Smooth muscle cell (in vitro differentiated cells): ENCODE measurements at regions not wholly inside any gene's neighbourhood (a gene's known extent, or its start where the extent isn't known, plus 50 kb on each side); places are given as distances from the start of the nearest gene placed in this dataset.

ENCODE experiments used
- DNase-seq: peaks from one replicate; lab custom pipeline; 2025; ENCODE audit not compliant: unreplicated experiment; lab: John Stamatoyannopoulos, UW
- H2AFZ ChIP-seq: fragments of 200-600 bp; sonication (generic); 2 replicates; pipeline ENCODE4 v1.6.0; 2016; ENCODE audit warnings: antibody characterized with exemption, low read depth, mild to moderate bottlenecking
- H3F3A ChIP-seq: fragments of 200-600 bp; sonication (generic); 2 replicates; pipeline ENCODE4 v1.6.0; 2017; ENCODE audit warnings: antibody characterized with exemption, low read depth
- H3K27ac ChIP-seq: fragments of 200-600 bp; sonication (generic); 2 replicates; pipeline ENCODE4 v1.5.1; 2016; ENCODE audit warnings: low read depth, mild to moderate bottlenecking
- H3K27me3 ChIP-seq: fragments of 200-600 bp; sonication (generic); 2 replicates; pipeline ENCODE4 v1.6.1; 2016; ENCODE audit warnings: low read depth, mild to moderate bottlenecking
- H3K36me3 ChIP-seq: fragments of 200-600 bp; sonication (generic); 2 replicates; pipeline ENCODE4 v1.5.1; 2016; ENCODE audit warnings: low read depth
- H3K4me1 ChIP-seq: fragments of 200-600 bp; sonication (generic); 2 replicates; pipeline ENCODE4 v1.5.1; 2016; ENCODE audit warnings: low read depth
- H3K4me2 ChIP-seq: fragments of 200-600 bp; sonication (generic); 2 replicates; pipeline ENCODE4 v1.6.0; 2016; ENCODE audit warnings: mild to moderate bottlenecking
- H3K4me3 ChIP-seq: fragments of 200-600 bp; sonication (generic); 2 replicates; pipeline ENCODE4 v1.5.1; 2016; ENCODE audit warnings: mild to moderate bottlenecking
- H3K79me2 ChIP-seq: fragments of 200-600 bp; sonication (generic); 2 replicates; pipeline ENCODE4 v1.6.0; 2016; ENCODE audit warnings: low read depth, mild to moderate bottlenecking
- H3K9ac ChIP-seq: fragments of 200-600 bp; sonication (generic); 2 replicates; pipeline ENCODE4 v1.6.0; 2016; ENCODE audit warnings: low read depth
- H3K9me3 ChIP-seq: fragments of 200-600 bp; sonication (generic); replicated peaks from 2 replicates; pipeline ENCODE4 v1.5.1; 2016; ENCODE audit warnings: low read depth
- H4K20me1 ChIP-seq: fragments of 200-600 bp; sonication (generic); 2 replicates; pipeline ENCODE4 v1.6.0; 2016; ENCODE audit warnings: low read depth
- WGBS: methylation state at CpG from one replicate; pipeline ENCODE4 v1.1.7; 2016; ENCODE audit warnings: low lambda C conversion rate; 5-methylcytosine and 5-hydroxymethylcytosine counted together
- TF ChIP-seq, protein P1 (sequence below): fragments of 200-600 bp; sonication (generic); IDR thresholded peaks from 2 replicates; pipeline ENCODE4 v1.5.1; 2017; ENCODE audit warnings: borderline replicate concordance, mild to moderate bottlenecking, antibody characterized with exemption; ENCODE audit not compliant: insufficient read depth, poor library complexity, severe bottlenecking

DNA sequence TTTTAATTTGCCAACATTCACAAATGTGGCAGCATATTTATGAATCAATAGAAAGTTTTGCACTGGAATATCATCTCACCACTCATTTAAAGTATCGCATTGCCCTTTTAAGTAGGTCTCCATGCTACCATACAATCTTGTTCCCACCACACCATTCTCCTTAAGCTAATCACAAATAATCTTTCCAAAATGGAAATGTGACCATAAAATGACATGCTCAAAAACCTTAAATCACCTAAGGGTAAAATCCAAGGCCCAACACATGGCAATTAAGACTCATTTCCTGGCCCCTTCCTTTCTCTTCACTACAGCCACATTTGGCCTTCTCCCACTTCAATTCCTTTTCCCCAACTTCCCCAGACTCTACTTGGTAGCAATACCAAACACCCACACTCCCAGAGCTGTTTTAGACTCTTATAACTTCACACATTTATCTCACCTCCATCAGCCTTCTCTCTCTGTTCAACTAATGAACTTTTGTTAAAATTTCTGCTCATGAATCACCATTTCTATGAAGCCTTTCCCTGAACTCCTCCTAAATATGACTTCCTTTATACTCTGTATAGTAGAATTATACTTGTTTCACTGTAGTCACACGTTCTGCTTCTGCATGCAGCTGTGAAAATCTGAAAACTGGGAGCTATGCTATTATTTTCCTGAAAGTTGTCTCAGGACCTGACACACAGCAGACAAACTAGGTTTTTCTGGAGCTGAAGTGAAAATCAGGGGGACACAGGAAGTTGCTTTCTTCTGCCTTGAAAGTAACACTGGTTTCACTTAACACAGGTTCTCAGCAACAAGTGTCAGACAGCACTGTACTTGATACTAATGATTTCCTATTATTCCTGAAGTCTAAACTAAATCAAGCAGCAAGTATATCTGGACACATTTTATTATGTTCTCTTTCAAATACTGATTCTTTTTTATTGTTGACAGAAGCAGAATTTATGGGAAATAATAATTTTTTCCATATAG lies 303.9 kb downstream of the ZEB2 start:
- H3K36me3 ChIP-seq, result no peaks in the 10 kb centered on the region
- no peaks in the 10 kb centered on the region for H3K27me3 ChIP-seq
- H2AFZ ChIP-seq, result no peak overlapping the region
- TF ChIP-seq, protein P1, sequence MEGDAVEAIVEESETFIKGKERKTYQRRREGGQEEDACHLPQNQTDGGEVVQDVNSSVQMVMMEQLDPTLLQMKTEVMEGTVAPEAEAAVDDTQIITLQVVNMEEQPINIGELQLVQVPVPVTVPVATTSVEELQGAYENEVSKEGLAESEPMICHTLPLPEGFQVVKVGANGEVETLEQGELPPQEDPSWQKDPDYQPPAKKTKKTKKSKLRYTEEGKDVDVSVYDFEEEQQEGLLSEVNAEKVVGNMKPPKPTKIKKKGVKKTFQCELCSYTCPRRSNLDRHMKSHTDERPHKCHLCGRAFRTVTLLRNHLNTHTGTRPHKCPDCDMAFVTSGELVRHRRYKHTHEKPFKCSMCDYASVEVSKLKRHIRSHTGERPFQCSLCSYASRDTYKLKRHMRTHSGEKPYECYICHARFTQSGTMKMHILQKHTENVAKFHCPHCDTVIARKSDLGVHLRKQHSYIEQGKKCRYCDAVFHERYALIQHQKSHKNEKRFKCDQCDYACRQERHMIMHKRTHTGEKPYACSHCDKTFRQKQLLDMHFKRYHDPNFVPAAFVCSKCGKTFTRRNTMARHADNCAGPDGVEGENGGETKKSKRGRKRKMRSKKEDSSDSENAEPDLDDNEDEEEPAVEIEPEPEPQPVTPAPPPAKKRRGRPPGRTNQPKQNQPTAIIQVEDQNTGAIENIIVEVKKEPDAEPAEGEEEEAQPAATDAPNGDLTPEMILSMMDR, result no peak
- H4K20me1 ChIP-seq, result no peaks in the 10 kb centered on the region
- H3K27ac ChIP-seq, result no peak overlapping the region
- no peak overlapping the region for H3K4me3 ChIP-seq
- H3F3A ChIP-seq, result no peaks in the 10 kb centered on the region
- no peak for DNase-seq
- H3K4me1 ChIP-seq, result no peaks in the 10 kb centered on the region
- no peak overlapping the region for H3K4me2 ChIP-seq
- H3K9me3 ChIP-seq, result no peaks in the 10 kb centered on the region
- 93% methylated on average over 2 of the region's 2 CpGs for WGBS
- H3K9ac ChIP-seq, result no peak overlapping the region
- no peaks in the 10 kb centered on the region for H3K79me2 ChIP-seq

DNA sequence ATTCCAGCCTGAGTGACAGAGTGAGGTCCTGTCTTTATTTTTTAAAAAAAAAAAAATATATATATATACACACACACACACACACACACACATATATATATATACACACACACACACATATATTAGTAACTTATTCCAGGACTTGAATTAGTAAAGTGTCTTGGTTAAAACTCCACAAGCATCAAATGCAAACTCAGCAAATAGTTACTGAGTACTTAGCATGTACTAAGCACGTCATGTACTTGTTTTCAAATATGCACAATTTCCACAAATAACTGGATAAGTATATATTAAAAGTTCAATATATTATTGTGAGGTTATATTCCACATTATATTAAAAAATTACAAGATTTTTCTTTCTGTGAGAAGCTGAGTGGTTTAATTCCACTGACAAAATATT lies 304.7 kb downstream of the ZEB2 start:
- DNase-seq, result no peak
- H3K79me2 ChIP-seq, result no peaks in the 10 kb centered on the region
- TF ChIP-seq, protein P1, result no peak
- no peak overlapping the region for H3K27ac ChIP-seq
- no peaks in the 10 kb centered on the region for H3K27me3 ChIP-seq
- no peaks in the 10 kb centered on the region for H3K4me1 ChIP-seq
- no peak overlapping the region for H3K4me2 ChIP-seq
- H2AFZ ChIP-seq, result no peak overlapping the region
- WGBS, result 97% methylated on average over 1 of the region's 1 CpG
- H4K20me1 ChIP-seq, result no peaks in the 10 kb centered on the region
- H3K9ac ChIP-seq, result no peak overlapping the region
- H3F3A ChIP-seq, result no peaks in the 10 kb centered on the region
- H3K9me3 ChIP-seq, result no peaks in the 10 kb centered on the region
- no peaks in the 10 kb centered on the region for H3K36me3 ChIP-seq
- no peak overlapping the region for H3K4me3 ChIP-seq

DNA sequence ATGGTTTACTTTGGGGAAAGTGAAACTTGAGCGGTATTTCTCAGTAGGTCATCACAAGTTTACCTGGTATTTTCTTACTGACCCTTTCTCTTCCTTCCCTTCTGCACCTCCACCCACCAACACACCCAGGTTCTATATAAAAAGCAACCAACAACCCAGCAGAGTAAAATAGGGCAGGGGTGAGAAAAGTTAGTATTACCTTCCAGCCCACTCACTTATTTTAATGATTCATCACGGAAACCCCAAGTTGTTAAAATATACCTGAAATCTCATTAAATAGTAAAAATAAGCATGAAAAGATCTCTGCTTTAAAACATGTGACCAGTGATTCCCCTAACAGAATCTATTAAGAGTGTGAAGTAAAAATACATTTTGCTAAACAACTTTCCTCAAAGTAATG lies 306.1 kb downstream of the ZEB2 start:
- Histone ChIP-seq H3K9me3 (no peaks in the 10 kb centered on the region), H3K4me1 (no peaks in the 10 kb centered on the region), H3K79me2 (no peaks in the 10 kb centered on the region), H4K20me1 (no peaks in the 10 kb centered on the region), H3K4me2 (no peak overlapping the region), H3K4me3 (no peak overlapping the region), H2AFZ (no peak overlapping the region), H3K9ac (no peak overlapping the region), H3K36me3 (no peaks in the 10 kb centered on the region), H3K27me3 (no peaks in the 10 kb centered on the region), H3K27ac (no peak overlapping the region), H3F3A (no peaks in the 10 kb centered on the region)
- no peak for DNase-seq
- WGBS, result 91% methylated on average over 2 of the region's 2 CpGs
- TF ChIP-seq, protein P1, result no peak

DNA sequence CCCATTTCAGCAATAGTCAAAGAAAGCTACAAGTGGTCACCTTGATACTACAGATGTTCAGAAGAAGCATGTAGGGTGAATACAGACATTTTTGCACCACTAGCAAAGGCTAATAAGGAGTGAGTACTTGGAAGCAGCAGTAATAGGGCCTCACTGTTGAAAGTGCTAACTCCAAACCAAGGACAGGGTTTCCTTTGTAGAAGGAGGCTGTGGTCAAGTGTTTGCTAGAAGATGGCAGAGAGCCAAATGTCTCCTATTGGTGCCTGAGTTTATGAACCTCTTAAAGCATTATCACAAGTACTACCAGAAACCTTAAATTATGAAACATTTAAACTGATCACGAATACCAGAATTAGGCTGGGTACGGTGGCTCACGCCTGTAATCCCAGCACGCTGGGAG lies 308.1 kb downstream of the ZEB2 start:
- TF ChIP-seq, protein P1, result no peak
- Histone ChIP-seq H2AFZ (no peak overlapping the region), H3K27me3 (no peaks in the 10 kb centered on the region), H3K9ac (no peak overlapping the region), H3K27ac (no peak overlapping the region), H3F3A (no peaks in the 10 kb centered on the region), H3K4me3 (no peak overlapping the region), H4K20me1 (no peaks in the 10 kb centered on the region), H3K36me3 (no peaks in the 10 kb centered on the region), H3K4me2 (no peak overlapping the region), H3K4me1 (no peaks in the 10 kb centered on the region), H3K79me2 (no peaks in the 10 kb centered on the region), H3K9me3 (no peaks in the 10 kb centered on the region)
- WGBS, result 94% methylated on average over 4 of the region's 4 CpGs
- no peak for DNase-seq
